ENCODE measurements at regions not wholly inside any gene's neighbourhood (a gene's known extent, or its start where the extent isn't known, plus 50 kb on each side); places are given as distances from the start of the nearest gene placed in this dataset.
"Not testable (repeated sequence)": the region's sequence is repeated elsewhere in the genome, so short reads cannot be mapped to it uniquely, and the experiment has no call there.

GRCh38 chr9:87199278-87199677, 252.0 kb upstream of the GAS1 start:
- H3K4me2 ChIP-seq (ENCODE audit: low read length): no peak overlapping the region

DNA sequence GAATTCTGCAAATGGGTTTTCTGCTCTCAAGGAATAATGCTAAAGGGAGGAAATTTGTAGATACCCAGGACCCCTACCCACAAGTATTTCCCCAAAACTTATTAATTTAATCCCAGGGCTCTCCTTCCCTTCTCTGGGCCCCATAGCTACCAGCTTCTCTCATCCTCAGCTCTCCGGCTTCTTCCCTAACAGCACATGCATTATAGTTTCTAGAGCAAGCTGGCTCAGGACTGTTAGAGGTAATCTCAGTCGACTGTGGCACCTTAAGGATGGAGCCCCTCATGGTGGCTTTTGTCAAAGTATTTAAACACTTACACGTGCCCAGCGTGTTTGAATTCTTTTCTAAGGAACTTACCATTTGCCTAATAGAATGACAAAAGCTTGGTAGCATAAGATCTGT, 252.5 kb upstream of the GAS1 start:
- no peaks in the 10 kb centered on the region; the same call in 1 of the 2 replicates for H3K27me3 ChIP-seq (ENCODE audit: low read depth, low read length)
- H3K79me2 ChIP-seq (ENCODE audit: low read length): no peaks in the 10 kb centered on the region
- no peak overlapping the region for H3K4me2 ChIP-seq (ENCODE audit: low read length)
- H3K4me1 ChIP-seq (ENCODE audit: low read length): no peaks in the 10 kb centered on the region
- no peak overlapping the region for H3K4me3 ChIP-seq (ENCODE audit: low read length)
- no peaks in the 10 kb centered on the region for H3K9me3 ChIP-seq (ENCODE audit: insufficient read depth, low read length)
- no peak overlapping the region for H3K9ac ChIP-seq (ENCODE audit: low read length)
- no peaks in the 10 kb centered on the region for H3K36me3 ChIP-seq (replicated peaks; ENCODE audit: low read depth, low read length)
- no peak for TF ChIP-seq EZH2phosphoT487 (IDR thresholded peaks at IDR 0.05; ENCODE audit: low read depth)
- TF ChIP-seq, protein P1, sequence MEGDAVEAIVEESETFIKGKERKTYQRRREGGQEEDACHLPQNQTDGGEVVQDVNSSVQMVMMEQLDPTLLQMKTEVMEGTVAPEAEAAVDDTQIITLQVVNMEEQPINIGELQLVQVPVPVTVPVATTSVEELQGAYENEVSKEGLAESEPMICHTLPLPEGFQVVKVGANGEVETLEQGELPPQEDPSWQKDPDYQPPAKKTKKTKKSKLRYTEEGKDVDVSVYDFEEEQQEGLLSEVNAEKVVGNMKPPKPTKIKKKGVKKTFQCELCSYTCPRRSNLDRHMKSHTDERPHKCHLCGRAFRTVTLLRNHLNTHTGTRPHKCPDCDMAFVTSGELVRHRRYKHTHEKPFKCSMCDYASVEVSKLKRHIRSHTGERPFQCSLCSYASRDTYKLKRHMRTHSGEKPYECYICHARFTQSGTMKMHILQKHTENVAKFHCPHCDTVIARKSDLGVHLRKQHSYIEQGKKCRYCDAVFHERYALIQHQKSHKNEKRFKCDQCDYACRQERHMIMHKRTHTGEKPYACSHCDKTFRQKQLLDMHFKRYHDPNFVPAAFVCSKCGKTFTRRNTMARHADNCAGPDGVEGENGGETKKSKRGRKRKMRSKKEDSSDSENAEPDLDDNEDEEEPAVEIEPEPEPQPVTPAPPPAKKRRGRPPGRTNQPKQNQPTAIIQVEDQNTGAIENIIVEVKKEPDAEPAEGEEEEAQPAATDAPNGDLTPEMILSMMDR (IDR thresholded peaks at IDR 0.05; ENCODE audit: low read depth, low read length): no peak
- H3K27ac ChIP-seq (ENCODE audit: low read length): no peak overlapping the region
- H2AFZ ChIP-seq (ENCODE audit: low read depth, low read length): no peak overlapping the region
- no peaks in the 10 kb centered on the region for H4K20me1 ChIP-seq (ENCODE audit: insufficient read depth, low read length)

More at GRCh38 chr9:87199278-87199677, 252.0 kb upstream of the GAS1 start:
- TF ChIP-seq, protein P1 (IDR thresholded peaks at IDR 0.05; ENCODE audit: low read depth, low read length): no peak
- TF ChIP-seq EZH2phosphoT487 (IDR thresholded peaks at IDR 0.05; ENCODE audit: low read depth): no peak
- Histone ChIP-seq H3K9me3 (ENCODE audit: insufficient read depth, low read length) (no peaks in the 10 kb centered on the region), H3K27me3 (ENCODE audit: low read depth, low read length) (no peaks in the 10 kb centered on the region; the same call in 1 of the 2 replicates), H3K4me1 (ENCODE audit: low read length) (no peaks in the 10 kb centered on the region), H3K9ac (ENCODE audit: low read length) (no peak overlapping the region), H3K36me3 (replicated peaks; ENCODE audit: low read depth, low read length) (no peaks in the 10 kb centered on the region), H3K27ac (ENCODE audit: low read length) (no peak overlapping the region), H3K79me2 (ENCODE audit: low read length) (no peaks in the 10 kb centered on the region), H2AFZ (ENCODE audit: low read depth, low read length) (no peak overlapping the region), H3K4me3 (ENCODE audit: low read length) (no peak overlapping the region), H4K20me1 (ENCODE audit: insufficient read depth, low read length) (no peaks in the 10 kb centered on the region)

DNA sequence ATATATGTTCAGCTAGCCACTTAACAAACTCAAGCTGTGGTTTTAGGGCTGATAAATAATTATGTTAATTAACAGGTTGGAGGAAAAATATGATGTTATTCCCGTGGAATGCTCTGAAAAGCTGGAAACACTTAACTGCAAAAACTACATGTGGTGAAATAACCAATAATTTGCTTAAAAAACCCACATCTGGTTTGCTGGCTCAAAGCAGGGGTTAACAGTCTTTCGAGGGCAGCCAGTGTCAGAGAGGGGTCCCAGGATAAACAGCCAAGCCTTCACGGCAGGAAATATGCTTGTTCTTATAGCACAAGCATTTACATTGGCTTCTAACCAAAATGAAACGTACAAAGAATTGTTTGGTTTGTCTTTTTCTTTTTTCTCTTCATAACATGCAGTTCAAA, 254.0 kb upstream of the GAS1 start:
- H3K36me3 ChIP-seq (replicated peaks; ENCODE audit: low read depth, low read length): no peaks in the 10 kb centered on the region
- H3K4me2 ChIP-seq (ENCODE audit: low read length): no peak overlapping the region
- H3K27me3 ChIP-seq (ENCODE audit: low read depth, low read length): no peaks in the 10 kb centered on the region; the same call in 1 of the 2 replicates
- H3K27ac ChIP-seq (ENCODE audit: low read length): no peak overlapping the region
- H3K4me1 ChIP-seq (ENCODE audit: low read length): no peaks in the 10 kb centered on the region
- H3K9me3 ChIP-seq (ENCODE audit: insufficient read depth, low read length): no peaks in the 10 kb centered on the region
- no peaks in the 10 kb centered on the region for H4K20me1 ChIP-seq (ENCODE audit: insufficient read depth, low read length)
- no peak overlapping the region for H3K9ac ChIP-seq (ENCODE audit: low read length)
- TF ChIP-seq, protein P1 (IDR thresholded peaks at IDR 0.05; ENCODE audit: low read depth, low read length): no peak
- TF ChIP-seq EZH2phosphoT487 (IDR thresholded peaks at IDR 0.05; ENCODE audit: low read depth): no peak
- H3K4me3 ChIP-seq (ENCODE audit: low read length): no peak overlapping the region
- no peaks in the 10 kb centered on the region for H3K79me2 ChIP-seq (ENCODE audit: low read length)
- H2AFZ ChIP-seq (ENCODE audit: low read depth, low read length): no peak overlapping the region

DNA sequence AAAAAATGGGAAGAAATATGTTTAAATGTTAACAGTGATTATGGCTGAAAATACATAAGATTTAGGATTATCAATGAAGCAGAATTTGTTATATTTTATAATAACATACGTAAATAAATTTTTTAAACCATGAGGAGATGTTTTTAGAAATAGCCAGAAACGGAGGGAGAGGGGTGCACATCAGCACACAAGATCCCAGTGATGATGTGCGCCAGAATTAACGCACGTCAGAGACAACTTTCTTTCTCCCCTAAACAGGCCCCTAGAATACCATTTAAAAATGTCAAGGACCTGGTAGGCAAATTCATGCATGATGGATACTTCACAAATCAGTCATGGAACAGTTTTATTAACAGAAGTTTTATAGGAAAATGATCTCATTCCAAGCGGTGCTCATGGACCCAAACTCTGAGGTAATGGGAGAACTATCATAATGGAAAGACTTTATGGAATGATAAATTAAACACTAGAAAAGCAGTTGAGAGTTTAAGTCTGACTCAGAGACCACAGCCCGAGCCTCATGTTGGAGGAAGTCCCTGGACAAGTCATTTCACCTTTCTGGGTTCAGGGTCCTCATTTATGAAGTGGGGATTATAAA, 258.9 kb upstream of the GAS1 start:
- no peaks in the 10 kb centered on the region for H4K20me1 ChIP-seq (ENCODE audit: insufficient read depth, low read length)
- no peak overlapping the region for H3K9ac ChIP-seq (ENCODE audit: low read length)
- no peaks in the 10 kb centered on the region for H3K27me3 ChIP-seq (ENCODE audit: low read depth, low read length)
- H3K27ac ChIP-seq (ENCODE audit: low read length): no peak overlapping the region
- H3K4me2 ChIP-seq (ENCODE audit: low read length): no peak overlapping the region
- H2AFZ ChIP-seq (ENCODE audit: low read depth, low read length): no peak overlapping the region
- TF ChIP-seq, protein P1 (IDR thresholded peaks at IDR 0.05; ENCODE audit: low read depth, low read length): no peak
- no peak for TF ChIP-seq EZH2phosphoT487 (IDR thresholded peaks at IDR 0.05; ENCODE audit: low read depth)
- no peak overlapping the region for H3K4me3 ChIP-seq (ENCODE audit: low read length)
- H3K9me3 ChIP-seq (ENCODE audit: insufficient read depth, low read length): no peaks in the 10 kb centered on the region
- H3K4me1 ChIP-seq (ENCODE audit: low read length): no peaks in the 10 kb centered on the region
- H3K79me2 ChIP-seq (ENCODE audit: low read length): no peaks in the 10 kb centered on the region
- no peaks in the 10 kb centered on the region for H3K36me3 ChIP-seq (replicated peaks; ENCODE audit: low read depth, low read length)

GRCh38 chr9:87210658-87211057, 263.4 kb upstream of the GAS1 start:
- H3K4me3 ChIP-seq (ENCODE audit: low read length); H3K36me3 ChIP-seq (replicated peaks; ENCODE audit: low read depth, low read length); H3K27ac ChIP-seq (ENCODE audit: low read length); H2AFZ ChIP-seq (ENCODE audit: low read depth, low read length); H3K9me3 ChIP-seq (ENCODE audit: insufficient read depth, low read length); H3K27me3 ChIP-seq (ENCODE audit: low read depth, low read length); H3K79me2 ChIP-seq (ENCODE audit: low read length); H3K4me2 ChIP-seq (ENCODE audit: low read length); H3K9ac ChIP-seq (ENCODE audit: low read length); H4K20me1 ChIP-seq (ENCODE audit: insufficient read depth, low read length); H3K4me1 ChIP-seq (ENCODE audit: low read length): not testable (repeated sequence)
